GM21737 (cell line): ENCODE measurements at regions not wholly inside any gene's neighbourhood (a gene's known extent, or its start where the extent isn't known, plus 50 kb on each side); places are given as distances from the start of the nearest gene placed in this dataset.
A peak's percentile ranks its signal among the peaks of the same experiment; 100 is the strongest.

Source experiments
- ATAC-seq: cut with Tn5 transposase; IDR thresholded peaks from one replicate; pipeline ENCODE4 v1.9.1; 2021; ENCODE audit warnings: mild to moderate bottlenecking, moderate library complexity; ENCODE audit not compliant: unreplicated experiment

- no peak for ATAC-seq
Measured at GRCh38 chr2:238963161-238963970, 115.5 kb downstream of the TWIST2 start.

- ATAC-seq = no peak
Measured at GRCh38 chr2:238963971-238964328, 116.1 kb downstream of the TWIST2 start.

- ATAC-seq = no peak
Measured at GRCh38 chr2:238964544-238965067, 116.7 kb downstream of the TWIST2 start.

GRCh38 chr2:238965371-238966071, 117.6 kb downstream of the TWIST2 start:
- no peak for ATAC-seq

- no peak for ATAC-seq
Measured at GRCh38 chr2:238966072-238966937, 118.4 kb downstream of the TWIST2 start.

GRCh38 chr2:238967031-238967977, 119.4 kb downstream of the TWIST2 start:
- no peak for ATAC-seq

GRCh38 chr2:238967978-238968360, 120.1 kb downstream of the TWIST2 start:
- ATAC-seq = no peak

GRCh38 chr2:238968616-238969384, 120.9 kb downstream of the TWIST2 start:
- ATAC-seq = no peak

- no peak for ATAC-seq
Measured at GRCh38 chr2:238969857-238970256, 122.0 kb downstream of the TWIST2 start.

- peak; percentile 64 for ATAC-seq
Measured at GRCh38 chr2:238970553-238971081, 122.7 kb downstream of the TWIST2 start.

GRCh38 chr2:238971318-238972145, 123.6 kb downstream of the TWIST2 start:
- no peak for ATAC-seq

- no peak for ATAC-seq
Measured at GRCh38 chr2:238972146-238972445, 124.2 kb downstream of the TWIST2 start.

GRCh38 chr2:238973038-238973739, 125.3 kb downstream of the TWIST2 start:
- ATAC-seq = no peak

- ATAC-seq = no peak
Measured at GRCh38 chr2:238974081-238974480, 126.2 kb downstream of the TWIST2 start.

GRCh38 chr2:238974501-238975166, 126.7 kb downstream of the TWIST2 start:
- no peak for ATAC-seq

GRCh38 chr2:238975408-238975807, 127.5 kb downstream of the TWIST2 start:
- ATAC-seq = no peak

- no peak for ATAC-seq
Measured at GRCh38 chr2:238978497-238978896, 130.6 kb downstream of the TWIST2 start.
